ENCODE measurements at regions not wholly inside any gene's neighbourhood (a gene's known extent, or its start where the extent isn't known, plus 50 kb on each side); places are given as distances from the start of the nearest gene placed in this dataset.

DNA sequence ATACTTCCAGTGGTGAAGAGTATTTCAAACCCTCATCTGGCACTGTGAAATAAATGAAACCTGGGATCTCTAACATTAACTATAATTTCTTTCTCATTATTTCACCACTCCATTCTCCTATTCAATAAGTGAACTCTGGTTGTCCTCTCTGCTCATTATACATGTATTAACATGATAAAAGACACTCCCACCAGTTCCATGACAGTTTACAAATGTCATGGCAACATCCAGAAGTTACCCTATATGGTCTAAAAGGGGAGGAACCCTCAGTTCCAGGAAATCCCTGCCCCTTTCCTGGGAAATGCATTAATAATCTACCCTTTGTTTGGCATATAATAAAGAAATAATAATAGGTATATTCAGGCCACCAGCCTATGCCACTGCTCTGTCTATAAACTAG lies 62.7 kb upstream of the BRINP3 start:
- Mint-ChIP-seq H3K36me3 (ENCODE audit: low read depth) (no peaks in the 10 kb centered on the region), H3K27me3 (ENCODE audit: low read depth) (no peaks in the 10 kb centered on the region), H3K4me3 (no peak overlapping the region), H3K9me3 (peaks cover 4% of the 10 kb centered on the region), H3K4me1 (ENCODE audit: low read depth) (no peaks in the 10 kb centered on the region), H3K27ac (no peak overlapping the region)
- no peak for DNase-seq
- CTCF ChIA-PET, result no interaction called here
- intact Hi-C loops (cut with micrococcal nuclease), result no loop called here

DNA sequence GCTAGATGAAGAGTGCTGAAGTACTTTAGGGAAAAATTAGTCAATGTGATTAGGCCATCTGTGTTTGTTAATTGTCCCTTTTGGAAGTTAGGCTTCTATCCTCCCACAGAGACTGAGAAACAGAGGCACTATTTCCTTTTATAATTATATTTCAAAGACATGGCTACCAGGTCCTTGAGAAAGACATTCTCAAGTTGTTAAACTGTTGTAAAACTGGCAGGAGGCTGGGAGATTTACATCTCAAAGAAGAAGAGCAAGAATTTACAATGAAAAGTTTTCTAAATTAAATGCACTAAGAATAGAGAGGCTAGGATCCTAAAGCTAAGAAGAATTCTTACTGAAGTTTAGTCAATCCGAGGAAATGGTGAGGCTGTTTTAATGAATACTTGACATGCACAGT lies 74.0 kb upstream of the BRINP3 start:
- Mint-ChIP-seq H3K27me3 (ENCODE audit: low read depth) (no peaks in the 10 kb centered on the region), H3K9me3 (no peaks in the 10 kb centered on the region), H3K4me3 (no peak overlapping the region), H3K27ac (no peak overlapping the region), H3K36me3 (ENCODE audit: low read depth) (no peaks in the 10 kb centered on the region), H3K4me1 (ENCODE audit: low read depth) (no peaks in the 10 kb centered on the region)
- intact Hi-C loops (cut with micrococcal nuclease), result no loop called here
- DNase-seq, result no peak
- CTCF ChIA-PET, result interaction anchor here (0.6 kb wide), 1 partner anchor 300 kb away, joined by 3 read pairs; no protein-coding TSS in a partner anchor

DNA sequence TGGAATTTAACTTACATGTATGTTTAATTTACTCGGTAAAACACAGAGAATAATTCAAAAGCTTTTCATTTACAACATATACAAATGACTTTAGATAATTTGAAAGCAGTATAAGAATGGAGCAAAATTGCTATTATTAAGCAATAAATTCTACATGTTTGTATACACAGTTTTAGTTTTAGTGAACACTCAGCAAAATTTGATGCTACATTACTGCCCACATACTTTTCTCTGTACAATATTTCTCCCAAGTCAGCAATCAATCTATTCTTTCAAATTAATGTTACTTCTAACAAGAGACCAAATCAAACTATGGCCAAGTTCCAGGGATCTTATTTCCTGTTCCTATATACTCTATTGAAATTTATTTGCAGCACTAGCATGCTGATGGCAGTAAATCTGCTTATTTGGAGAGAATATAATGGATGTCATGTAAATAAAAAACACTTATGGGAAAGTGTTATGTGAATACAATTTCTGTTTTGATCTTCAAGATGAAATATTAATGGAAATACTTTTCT lies 82.6 kb upstream of the BRINP3 start:
- Mint-ChIP-seq H3K9me3 (peaks cover 5% of the 10 kb centered on the region), H3K27ac (no peak overlapping the region), H3K36me3 (ENCODE audit: low read depth) (no peaks in the 10 kb centered on the region), H3K4me1 (ENCODE audit: low read depth) (no peaks in the 10 kb centered on the region), H3K27me3 (ENCODE audit: low read depth) (no peaks in the 10 kb centered on the region), H3K4me3 (no peak overlapping the region)
- intact Hi-C loops (cut with micrococcal nuclease), result no loop called here
- CTCF ChIA-PET, result no interaction called here
- DNase-seq, result no peak

DNA sequence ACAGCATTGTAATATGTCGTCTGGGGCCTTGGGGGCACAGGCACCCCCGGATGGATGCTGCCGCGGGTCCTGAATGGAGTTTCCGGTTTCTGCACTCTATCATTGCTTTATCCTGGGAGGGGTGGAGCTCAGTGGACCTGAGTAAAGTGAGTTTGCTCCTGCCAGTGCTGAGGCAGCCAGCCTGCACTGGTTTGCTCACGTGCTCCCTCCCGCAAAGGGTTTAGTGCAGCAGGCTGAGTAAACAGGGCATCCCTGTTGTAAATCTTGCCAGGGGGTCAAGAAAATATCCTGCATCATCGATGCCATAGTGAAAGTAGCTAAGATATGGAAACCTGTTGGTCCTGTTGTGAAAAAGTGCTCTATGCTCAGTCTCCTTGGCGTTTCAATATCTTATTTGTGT lies 85.6 kb upstream of the BRINP3 start:
- no peaks in the 10 kb centered on the region for H3K4me1 Mint-ChIP-seq (ENCODE audit: low read depth)
- CTCF ChIA-PET, result interaction anchor here (0.6 kb wide), 1 partner anchor 133 kb away, joined by 3 read pairs; no protein-coding TSS in a partner anchor
- no peaks in the 10 kb centered on the region for H3K27me3 Mint-ChIP-seq (ENCODE audit: low read depth)
- no peak for DNase-seq
- H3K4me3 Mint-ChIP-seq, result no peak overlapping the region
- H3K36me3 Mint-ChIP-seq (ENCODE audit: low read depth), result no peaks in the 10 kb centered on the region
- intact Hi-C loops (cut with micrococcal nuclease), result no loop called here
- H3K9me3 Mint-ChIP-seq, result peaks cover 8% of the 10 kb centered on the region
- no peak overlapping the region for H3K27ac Mint-ChIP-seq

DNA sequence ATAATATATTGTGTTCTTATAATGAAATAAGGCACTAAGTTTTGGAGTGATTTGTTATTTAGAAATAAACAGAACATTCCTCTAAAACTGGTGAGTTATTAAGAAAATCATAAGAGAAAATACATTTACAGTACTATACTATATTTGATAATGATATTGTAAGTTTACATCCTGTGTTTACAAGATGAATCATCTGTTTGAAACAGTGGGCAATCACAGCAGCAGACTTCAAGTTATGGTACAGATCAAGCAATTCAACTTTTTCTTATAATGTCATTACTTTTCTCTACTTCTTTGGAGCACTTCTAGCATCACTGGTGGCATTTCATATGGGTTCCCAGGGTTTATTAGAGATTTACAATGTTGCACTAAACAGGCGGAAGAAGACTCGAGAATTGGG lies 86.5 kb upstream of the BRINP3 start:
- Mint-ChIP-seq H3K27ac (no peak overlapping the region), H3K9me3 (peaks cover 9% of the 10 kb centered on the region), H3K4me3 (no peak overlapping the region), H3K27me3 (ENCODE audit: low read depth) (no peaks in the 10 kb centered on the region), H3K36me3 (ENCODE audit: low read depth) (no peaks in the 10 kb centered on the region), H3K4me1 (ENCODE audit: low read depth) (no peaks in the 10 kb centered on the region)
- no peak for DNase-seq
- CTCF ChIA-PET, result no interaction called here
- intact Hi-C loops (cut with micrococcal nuclease), result no loop called here

DNA sequence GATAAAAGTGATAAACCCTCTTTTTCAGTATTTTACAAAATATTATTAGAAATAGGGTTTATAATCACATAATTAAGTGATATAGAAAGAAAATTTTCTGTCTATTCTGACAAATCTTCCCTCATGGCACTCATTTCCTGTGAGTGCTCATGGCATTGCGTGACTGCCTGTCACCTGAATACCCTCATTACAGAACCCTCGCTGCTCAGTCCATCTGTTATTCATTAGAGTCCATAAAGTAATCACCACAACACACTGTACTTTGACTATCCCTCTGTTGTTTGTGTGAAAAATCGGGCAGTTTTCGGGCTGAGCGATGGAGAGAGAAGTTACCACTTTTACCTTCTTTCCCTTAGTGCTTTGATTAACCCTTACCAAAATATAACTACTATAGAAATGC lies 100.4 kb upstream of the BRINP3 start:
- H3K9me3 Mint-ChIP-seq, result peaks cover 5% of the 10 kb centered on the region
- H3K27me3 Mint-ChIP-seq (ENCODE audit: low read depth), result no peaks in the 10 kb centered on the region
- H3K36me3 Mint-ChIP-seq (ENCODE audit: low read depth), result no peaks in the 10 kb centered on the region
- intact Hi-C loops (cut with micrococcal nuclease), result no loop called here
- H3K4me1 Mint-ChIP-seq (ENCODE audit: low read depth), result no peaks in the 10 kb centered on the region
- DNase-seq, result no peak
- H3K4me3 Mint-ChIP-seq, result no peak overlapping the region
- CTCF ChIA-PET, result no interaction called here
- no peak overlapping the region for H3K27ac Mint-ChIP-seq

DNA sequence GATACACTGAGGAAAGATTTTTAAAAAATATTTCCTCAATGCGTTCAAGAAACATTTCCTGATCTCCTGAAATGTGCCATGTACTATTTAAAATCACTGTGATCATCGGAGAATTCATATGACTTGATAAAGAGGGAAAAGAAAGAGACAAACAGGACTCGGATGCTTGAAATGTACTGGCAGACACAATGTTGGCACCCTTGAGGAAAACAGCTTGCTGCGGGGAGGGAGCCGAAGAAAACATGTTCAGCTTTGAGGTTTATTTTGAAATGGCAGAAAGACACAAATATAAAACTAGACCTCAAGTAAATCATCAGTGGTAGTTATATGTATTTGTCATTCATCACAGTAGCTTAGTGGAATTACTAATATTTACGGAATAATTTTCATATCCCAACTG lies 100.9 kb upstream of the BRINP3 start:
- Mint-ChIP-seq H3K27me3 (ENCODE audit: low read depth) (no peaks in the 10 kb centered on the region), H3K4me1 (ENCODE audit: low read depth) (no peaks in the 10 kb centered on the region), H3K4me3 (no peak overlapping the region), H3K36me3 (ENCODE audit: low read depth) (no peaks in the 10 kb centered on the region), H3K9me3 (peaks cover 5% of the 10 kb centered on the region), H3K27ac (no peak overlapping the region)
- intact Hi-C loops (cut with micrococcal nuclease), result no loop called here
- CTCF ChIA-PET, result no interaction called here
- DNase-seq, result no peak

DNA sequence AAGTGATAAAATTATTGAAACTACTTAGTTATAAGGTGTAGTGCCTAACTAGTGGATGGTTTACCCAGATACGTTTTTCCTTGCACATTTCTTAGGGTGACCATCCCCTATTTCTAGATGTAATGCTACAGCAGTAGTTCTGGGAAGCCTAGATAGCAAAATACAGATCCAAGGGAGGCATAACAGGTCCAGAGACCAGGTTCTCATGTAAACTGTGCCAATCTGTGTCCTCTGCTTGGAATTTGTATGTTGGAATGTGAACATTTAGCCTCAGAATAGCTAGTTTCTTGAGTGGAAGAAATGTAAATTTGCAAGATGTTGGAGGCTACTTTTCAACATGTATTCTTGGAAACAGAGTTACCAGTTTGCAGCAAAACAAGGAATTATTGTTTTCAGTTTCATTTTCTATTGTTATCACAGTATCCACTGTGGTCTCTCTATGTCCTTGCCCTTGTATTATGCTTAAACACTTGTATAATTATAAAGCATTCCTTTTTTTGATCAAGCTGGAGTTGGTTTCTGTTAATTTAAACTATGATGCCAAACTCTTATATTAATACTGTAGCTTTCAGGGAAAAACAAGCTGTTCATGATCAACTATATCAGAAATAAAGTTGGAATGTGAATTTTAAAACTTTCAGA lies 102.0 kb upstream of the BRINP3 start:
- Mint-ChIP-seq H3K9me3 (peaks cover 5% of the 10 kb centered on the region), H3K4me1 (ENCODE audit: low read depth) (no peaks in the 10 kb centered on the region), H3K36me3 (ENCODE audit: low read depth) (no peaks in the 10 kb centered on the region), H3K4me3 (no peak overlapping the region), H3K27me3 (ENCODE audit: low read depth) (no peaks in the 10 kb centered on the region), H3K27ac (no peak overlapping the region)
- CTCF ChIA-PET, result no interaction called here
- no peak for DNase-seq
- intact Hi-C loops (cut with micrococcal nuclease), result no loop called here

DNA sequence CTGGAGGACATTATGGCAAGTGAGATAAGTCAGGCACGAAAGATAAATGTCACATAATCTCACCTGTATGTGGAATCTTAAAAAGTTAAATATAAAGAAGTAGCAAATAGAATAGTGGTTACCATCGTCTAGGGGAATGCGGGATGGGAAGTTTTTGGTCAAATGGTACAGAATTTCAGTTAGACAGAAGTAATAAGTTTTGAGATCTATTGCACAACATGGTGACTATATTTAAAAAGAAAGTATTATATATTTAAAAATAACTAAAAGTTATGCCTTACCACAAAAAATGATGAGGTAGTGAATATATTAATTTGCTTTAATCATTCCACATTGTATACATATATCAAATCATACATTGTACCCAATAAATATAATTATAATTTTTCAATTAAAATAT lies 106.2 kb upstream of the BRINP3 start:
- DNase-seq, result no peak
- intact Hi-C loops (cut with micrococcal nuclease), result no loop called here
- Mint-ChIP-seq H3K36me3 (ENCODE audit: low read depth) (no peaks in the 10 kb centered on the region), H3K9me3 (peaks cover 1% of the 10 kb centered on the region), H3K27ac (no peak overlapping the region), H3K4me1 (ENCODE audit: low read depth) (no peaks in the 10 kb centered on the region), H3K4me3 (no peak overlapping the region), H3K27me3 (ENCODE audit: low read depth) (no peaks in the 10 kb centered on the region)
- CTCF ChIA-PET, result no interaction called here

DNA sequence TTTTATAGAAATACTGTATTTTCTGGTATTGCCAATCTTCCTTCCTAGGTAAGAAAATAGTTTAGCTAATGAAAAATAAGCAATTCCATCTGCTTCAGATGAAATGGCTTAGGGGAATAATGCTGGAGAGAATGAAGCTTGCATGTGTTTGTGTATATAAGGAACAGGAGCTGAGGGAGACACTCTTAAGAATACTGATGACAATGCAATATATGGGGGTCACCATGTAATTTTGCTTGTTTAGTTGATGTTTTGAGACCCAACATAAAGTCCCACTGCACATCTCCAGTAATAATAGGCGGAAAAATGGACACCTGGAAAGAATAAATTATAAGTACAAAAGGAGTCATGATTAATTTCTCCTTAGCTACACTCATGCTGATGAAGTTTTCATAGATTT lies 110.8 kb upstream of the BRINP3 start:
- Mint-ChIP-seq H3K27me3 (ENCODE audit: low read depth) (no peaks in the 10 kb centered on the region), H3K36me3 (ENCODE audit: low read depth) (no peaks in the 10 kb centered on the region), H3K27ac (no peak overlapping the region), H3K9me3 (no peaks in the 10 kb centered on the region), H3K4me1 (ENCODE audit: low read depth) (no peaks in the 10 kb centered on the region), H3K4me3 (no peak overlapping the region)
- intact Hi-C loops (cut with micrococcal nuclease), result no loop called here
- no peak for DNase-seq
- CTCF ChIA-PET, result no interaction called here

DNA sequence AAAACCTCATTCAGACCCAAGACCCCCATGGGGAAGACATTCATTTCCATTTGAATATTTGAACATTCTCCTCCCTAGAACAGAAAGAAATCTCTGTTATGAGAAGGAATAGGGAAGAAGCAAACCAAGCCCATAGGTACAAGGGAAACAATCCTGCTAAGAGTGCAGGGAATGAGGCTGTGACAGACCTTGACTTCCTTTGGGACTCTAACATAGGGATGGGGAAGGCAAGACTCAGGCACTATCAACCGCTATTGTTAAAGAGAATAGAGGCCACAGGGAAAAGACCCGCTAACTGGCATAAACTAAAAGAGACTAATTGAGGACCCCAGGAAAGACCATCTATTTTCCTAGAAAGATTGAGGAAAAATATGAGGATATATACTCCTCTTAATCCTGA lies 117.8 kb upstream of the BRINP3 start:
- peaks cover 1% of the 10 kb centered on the region for H3K9me3 Mint-ChIP-seq
- no peak for DNase-seq
- intact Hi-C loops (cut with micrococcal nuclease), result no loop called here
- H3K27me3 Mint-ChIP-seq (ENCODE audit: low read depth), result no peaks in the 10 kb centered on the region
- H3K4me1 Mint-ChIP-seq (ENCODE audit: low read depth), result no peaks in the 10 kb centered on the region
- H3K4me3 Mint-ChIP-seq, result no peak overlapping the region
- no peaks in the 10 kb centered on the region for H3K36me3 Mint-ChIP-seq (ENCODE audit: low read depth)
- CTCF ChIA-PET, result no interaction called here
- H3K27ac Mint-ChIP-seq, result no peak overlapping the region

DNA sequence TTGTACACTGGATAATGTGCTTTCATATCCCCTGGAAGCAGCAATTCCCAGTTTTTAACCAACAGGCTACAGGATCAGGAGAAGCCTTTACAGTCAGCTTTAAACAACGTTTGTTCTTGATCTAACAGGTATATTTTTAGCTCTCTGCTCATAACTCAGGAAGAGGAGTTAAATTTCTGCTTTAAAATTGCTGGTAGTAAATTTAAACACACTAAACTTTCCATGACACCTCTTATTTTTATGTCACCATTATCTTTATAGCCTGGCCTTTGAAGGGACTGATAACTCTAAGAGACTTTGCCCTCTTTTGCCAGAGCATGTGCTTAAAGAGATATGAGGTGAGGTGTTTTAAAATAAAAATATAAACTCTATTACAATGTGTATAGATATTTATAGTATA lies 119.6 kb upstream of the BRINP3 start:
- Mint-ChIP-seq H3K4me1 (ENCODE audit: low read depth) (no peaks in the 10 kb centered on the region), H3K27me3 (ENCODE audit: low read depth) (no peaks in the 10 kb centered on the region), H3K9me3 (peaks cover 5% of the 10 kb centered on the region), H3K36me3 (ENCODE audit: low read depth) (no peaks in the 10 kb centered on the region), H3K27ac (no peak overlapping the region), H3K4me3 (no peak overlapping the region)
- DNase-seq, result no peak
- intact Hi-C loops (cut with micrococcal nuclease), result no loop called here
- CTCF ChIA-PET, result interaction anchor here (0.6 kb wide), 1 partner anchor 1641 kb away, joined by 3 read pairs; no protein-coding TSS in a partner anchor

DNA sequence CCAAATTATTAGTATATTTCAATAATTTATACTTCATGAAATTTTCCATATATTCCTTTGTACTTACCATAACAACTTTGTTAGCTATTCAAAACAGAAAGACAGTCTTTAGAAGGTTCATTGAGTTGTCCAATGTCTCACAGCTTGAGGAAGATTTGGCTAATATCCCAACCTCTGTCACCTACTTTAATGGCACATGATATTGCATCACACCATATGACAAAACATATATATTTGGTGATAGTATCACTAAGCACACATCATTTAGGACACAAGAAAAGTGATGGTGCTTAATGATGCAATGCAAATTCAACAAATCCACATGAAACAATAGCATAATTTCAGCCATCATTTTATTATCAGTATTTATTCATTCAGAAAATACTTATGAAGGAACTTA lies 122.0 kb upstream of the BRINP3 start:
- H3K4me3 Mint-ChIP-seq, result no peak overlapping the region
- H3K4me1 Mint-ChIP-seq (ENCODE audit: low read depth), result no peaks in the 10 kb centered on the region
- H3K27me3 Mint-ChIP-seq (ENCODE audit: low read depth), result no peaks in the 10 kb centered on the region
- no peaks in the 10 kb centered on the region for H3K36me3 Mint-ChIP-seq (ENCODE audit: low read depth)
- DNase-seq, result no peak
- CTCF ChIA-PET, result no interaction called here
- H3K9me3 Mint-ChIP-seq, result peaks cover 5% of the 10 kb centered on the region
- no peak overlapping the region for H3K27ac Mint-ChIP-seq
- intact Hi-C loops (cut with micrococcal nuclease), result no loop called here

Measured in activated naive CD4-positive, alpha-beta T cell treated with anti-CD3 and anti-CD28 coated beads for 36 hours (primary cell).